ENCODE measurements at regions not wholly inside any gene's neighbourhood (a gene's known extent, or its start where the extent isn't known, plus 50 kb on each side); places are given as distances from the start of the nearest gene placed in this dataset.

DNA sequence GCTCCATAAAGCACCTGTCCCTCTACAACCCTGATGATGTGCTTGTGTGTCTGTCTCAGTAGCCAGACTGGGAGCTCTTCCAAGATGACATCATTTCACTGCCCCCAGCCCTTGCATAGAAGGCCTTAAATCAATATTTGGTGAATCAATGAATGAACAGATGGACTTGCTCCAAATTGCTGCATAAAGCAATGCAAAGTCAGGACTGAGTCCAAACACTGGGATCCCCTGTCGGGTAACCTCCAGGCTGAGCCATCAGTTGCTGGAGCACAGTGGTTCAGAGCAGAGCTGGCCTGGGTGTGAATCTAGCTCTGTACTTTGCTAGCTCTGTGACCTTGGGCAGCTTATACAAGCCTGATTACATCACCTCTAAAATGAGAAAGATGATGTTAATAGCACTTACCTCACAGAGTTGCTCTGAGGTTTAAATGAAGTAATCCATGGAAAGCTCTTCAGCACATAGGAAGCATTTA is 120.3 kb upstream of the VASH1 start (continued):
- TF ChIP-seq ZNF211 (tag by site-specific recombination; IDR thresholded peaks at IDR 0.05; ENCODE audit: low read depth) = no peak
- no peak for TF ChIP-seq ZNF146 (tag by site-specific recombination; IDR thresholded peaks at IDR 0.05)
- TF ChIP-seq FEZF1 (tag by site-specific recombination; IDR thresholded peaks at IDR 0.05) = no peak
- TF ChIP-seq ZNF24 (tag by site-specific recombination; IDR thresholded peaks at IDR 0.05) = peak; percentile 99
- TF ChIP-seq ZNF558 (tag by site-specific recombination; IDR thresholded peaks at IDR 0.05) = peak; percentile 41; the same call in 1 of the 2 replicates
- TF ChIP-seq, protein P1, sequence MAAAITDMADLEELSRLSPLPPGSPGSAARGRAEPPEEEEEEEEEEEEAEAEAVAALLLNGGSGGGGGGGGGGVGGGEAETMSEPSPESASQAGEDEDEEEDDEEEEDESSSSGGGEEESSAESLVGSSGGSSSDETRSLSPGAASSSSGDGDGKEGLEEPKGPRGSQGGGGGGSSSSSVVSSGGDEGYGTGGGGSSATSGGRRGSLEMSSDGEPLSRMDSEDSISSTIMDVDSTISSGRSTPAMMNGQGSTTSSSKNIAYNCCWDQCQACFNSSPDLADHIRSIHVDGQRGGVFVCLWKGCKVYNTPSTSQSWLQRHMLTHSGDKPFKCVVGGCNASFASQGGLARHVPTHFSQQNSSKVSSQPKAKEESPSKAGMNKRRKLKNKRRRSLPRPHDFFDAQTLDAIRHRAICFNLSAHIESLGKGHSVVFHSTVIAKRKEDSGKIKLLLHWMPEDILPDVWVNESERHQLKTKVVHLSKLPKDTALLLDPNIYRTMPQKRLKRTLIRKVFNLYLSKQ (tag by site-specific recombination; IDR thresholded peaks at IDR 0.05; ENCODE audit: borderline replicate concordance) = no peak
- no peak for TF ChIP-seq ZNF184 (tag by site-specific recombination; IDR thresholded peaks at IDR 0.05)
- no peak for TF ChIP-seq ZNF174 (tag by site-specific recombination; IDR thresholded peaks at IDR 0.05)
- TF ChIP-seq ZNF391 (tag by site-specific recombination; IDR thresholded peaks at IDR 0.05; ENCODE audit: borderline replicate concordance, low read depth) = no peak
- no peak for TF ChIP-seq ZNF274 (IDR thresholded peaks at IDR 0.05; ENCODE audit: low read length)
- TF ChIP-seq ZNF274 (tag by site-specific recombination; IDR thresholded peaks at IDR 0.05; ENCODE audit: borderline replicate concordance) = no peak
- peak; percentile 40; the same call in 1 of the 2 replicates for TF ChIP-seq SCRT2 (tag by site-specific recombination; IDR thresholded peaks at IDR 0.05)
- TF ChIP-seq ZEB2 (tag by site-specific recombination; IDR thresholded peaks at IDR 0.05) = peak; percentile 84
- TF ChIP-seq ZFP69B (tag by site-specific recombination; IDR thresholded peaks at IDR 0.05) = peak; percentile 59
- TF ChIP-seq ZSCAN23 (tag by site-specific recombination; IDR thresholded peaks at IDR 0.05) = 0 out of 2 replicates have a peak, but pooled peaks have one; percentile 44
- no peak for TF ChIP-seq ZNF112 (tag by site-specific recombination; IDR thresholded peaks at IDR 0.05)
- TF ChIP-seq ZNF664 (tag by site-specific recombination; IDR thresholded peaks at IDR 0.05) = peak; percentile 95
- no peak for TF ChIP-seq YY2 (tag by site-specific recombination; IDR thresholded peaks at IDR 0.05)
- TF ChIP-seq YY1 (tag by site-specific recombination; IDR thresholded peaks at IDR 0.05) = no peak
- TF ChIP-seq ZXDB (tag by site-specific recombination; IDR thresholded peaks at IDR 0.05) = no peak; the same call in 1 of the 2 replicates
- TF ChIP-seq ZNF341 (tag by site-specific recombination; IDR thresholded peaks at IDR 0.05; ENCODE audit: low read depth) = peak; percentile 38; the same call in 1 of the 2 replicates
- TF ChIP-seq SALL2 (tag by site-specific recombination; IDR thresholded peaks at IDR 0.05; ENCODE audit: borderline replicate concordance) = no peak
- no peak for TF ChIP-seq OVOL3 (tag by site-specific recombination; IDR thresholded peaks at IDR 0.05)
- peak; percentile 66 for TF ChIP-seq ZBTB17 (tag by site-specific recombination; IDR thresholded peaks at IDR 0.05)
- TF ChIP-seq, protein P2, sequence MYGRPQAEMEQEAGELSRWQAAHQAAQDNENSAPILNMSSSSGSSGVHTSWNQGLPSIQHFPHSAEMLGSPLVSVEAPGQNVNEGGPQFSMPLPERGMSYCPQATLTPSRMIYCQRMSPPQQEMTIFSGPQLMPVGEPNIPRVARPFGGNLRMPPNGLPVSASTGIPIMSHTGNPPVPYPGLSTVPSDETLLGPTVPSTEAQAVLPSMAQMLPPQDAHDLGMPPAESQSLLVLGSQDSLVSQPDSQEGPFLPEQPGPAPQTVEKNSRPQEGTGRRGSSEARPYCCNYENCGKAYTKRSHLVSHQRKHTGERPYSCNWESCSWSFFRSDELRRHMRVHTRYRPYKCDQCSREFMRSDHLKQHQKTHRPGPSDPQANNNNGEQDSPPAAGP (tag by site-specific recombination; IDR thresholded peaks at IDR 0.05) = no peak
- TF ChIP-seq, protein P3, sequence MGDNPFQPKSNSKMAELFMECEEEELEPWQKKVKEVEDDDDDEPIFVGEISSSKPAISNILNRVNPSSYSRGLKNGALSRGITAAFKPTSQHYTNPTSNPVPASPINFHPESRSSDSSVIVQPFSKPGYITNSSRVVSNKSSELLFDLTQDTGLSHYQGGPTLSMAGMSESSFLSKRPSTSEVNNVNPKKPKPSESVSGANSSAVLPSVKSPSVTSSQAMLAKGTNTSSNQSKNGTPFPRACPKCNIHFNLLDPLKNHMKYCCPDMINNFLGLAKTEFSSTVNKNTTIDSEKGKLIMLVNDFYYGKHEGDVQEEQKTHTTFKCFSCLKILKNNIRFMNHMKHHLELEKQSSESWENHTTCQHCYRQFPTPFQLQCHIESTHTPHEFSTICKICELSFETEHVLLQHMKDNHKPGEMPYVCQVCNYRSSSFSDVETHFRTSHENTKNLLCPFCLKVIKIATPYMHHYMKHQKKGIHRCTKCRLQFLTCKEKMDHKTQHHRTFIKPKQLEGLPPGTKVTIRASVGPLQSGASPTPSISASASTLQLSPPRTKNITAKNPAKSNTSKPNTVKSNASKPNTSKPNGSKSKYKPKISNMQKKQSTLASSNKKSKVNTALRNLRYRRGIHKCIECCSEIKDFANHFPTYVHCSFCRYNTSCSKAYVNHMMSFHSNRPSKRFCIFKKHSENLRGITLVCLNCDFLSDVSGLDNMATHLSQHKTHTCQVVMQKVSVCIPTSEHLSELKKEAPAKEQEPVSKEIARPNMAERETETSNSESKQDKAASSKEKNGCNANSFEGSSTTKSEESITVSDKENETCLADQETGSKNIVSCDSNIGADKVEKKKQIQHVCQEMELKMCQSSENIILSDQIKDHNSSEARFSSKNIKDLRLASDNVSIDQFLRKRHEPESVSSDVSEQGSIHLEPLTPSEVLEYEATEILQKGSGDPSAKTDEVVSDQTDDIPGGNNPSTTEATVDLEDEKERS (tag by site-specific recombination; IDR thresholded peaks at IDR 0.05) = no peak
- TF ChIP-seq, protein P4, sequence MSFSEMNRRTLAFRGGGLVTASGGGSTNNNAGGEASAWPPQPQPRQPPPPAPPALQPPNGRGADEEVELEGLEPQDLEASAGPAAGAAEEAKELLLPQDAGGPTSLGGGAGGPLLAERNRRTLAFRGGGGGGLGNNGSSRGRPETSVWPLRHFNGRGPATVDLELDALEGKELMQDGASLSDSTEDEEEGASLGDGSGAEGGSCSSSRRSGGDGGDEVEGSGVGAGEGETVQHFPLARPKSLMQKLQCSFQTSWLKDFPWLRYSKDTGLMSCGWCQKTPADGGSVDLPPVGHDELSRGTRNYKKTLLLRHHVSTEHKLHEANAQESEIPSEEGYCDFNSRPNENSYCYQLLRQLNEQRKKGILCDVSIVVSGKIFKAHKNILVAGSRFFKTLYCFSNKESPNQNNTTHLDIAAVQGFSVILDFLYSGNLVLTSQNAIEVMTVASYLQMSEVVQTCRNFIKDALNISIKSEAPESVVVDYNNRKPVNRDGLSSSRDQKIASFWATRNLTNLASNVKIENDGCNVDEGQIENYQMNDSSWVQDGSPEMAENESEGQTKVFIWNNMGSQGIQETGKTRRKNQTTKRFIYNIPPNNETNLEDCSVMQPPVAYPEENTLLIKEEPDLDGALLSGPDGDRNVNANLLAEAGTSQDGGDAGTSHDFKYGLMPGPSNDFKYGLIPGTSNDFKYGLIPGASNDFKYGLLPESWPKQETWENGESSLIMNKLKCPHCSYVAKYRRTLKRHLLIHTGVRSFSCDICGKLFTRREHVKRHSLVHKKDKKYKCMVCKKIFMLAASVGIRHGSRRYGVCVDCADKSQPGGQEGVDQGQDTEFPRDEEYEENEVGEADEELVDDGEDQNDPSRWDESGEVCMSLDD (tag by site-specific recombination; IDR thresholded peaks at IDR 0.05) = no peak
- TF ChIP-seq, protein P5, sequence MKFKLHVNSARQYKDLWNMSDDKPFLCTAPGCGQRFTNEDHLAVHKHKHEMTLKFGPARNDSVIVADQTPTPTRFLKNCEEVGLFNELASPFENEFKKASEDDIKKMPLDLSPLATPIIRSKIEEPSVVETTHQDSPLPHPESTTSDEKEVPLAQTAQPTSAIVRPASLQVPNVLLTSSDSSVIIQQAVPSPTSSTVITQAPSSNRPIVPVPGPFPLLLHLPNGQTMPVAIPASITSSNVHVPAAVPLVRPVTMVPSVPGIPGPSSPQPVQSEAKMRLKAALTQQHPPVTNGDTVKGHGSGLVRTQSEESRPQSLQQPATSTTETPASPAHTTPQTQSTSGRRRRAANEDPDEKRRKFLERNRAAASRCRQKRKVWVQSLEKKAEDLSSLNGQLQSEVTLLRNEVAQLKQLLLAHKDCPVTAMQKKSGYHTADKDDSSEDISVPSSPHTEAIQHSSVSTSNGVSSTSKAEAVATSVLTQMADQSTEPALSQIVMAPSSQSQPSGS (tag by site-specific recombination; IDR thresholded peaks at IDR 0.05; ENCODE audit: low read depth) = peak; percentile 90
- TF ChIP-seq ZNF677 (tag by site-specific recombination; IDR thresholded peaks at IDR 0.05) = no peak
- TF ChIP-seq ZNF544 (tag by site-specific recombination; IDR thresholded peaks at IDR 0.05) = no peak
- TF ChIP-seq ZNF239 (tag by site-specific recombination; IDR thresholded peaks at IDR 0.05) = no peak
- peak; percentile 87 for TF ChIP-seq ZBTB21 (tag by site-specific recombination; IDR thresholded peaks at IDR 0.05)
- no peak for TF ChIP-seq ZNF654 (tag by site-specific recombination; IDR thresholded peaks at IDR 0.05; ENCODE audit: low read depth)
- TF ChIP-seq ZNF658 (tag by site-specific recombination; IDR thresholded peaks at IDR 0.05) = no peak
